ENCODE measurements at regions not wholly inside any gene's neighbourhood (a gene's known extent, or its start where the extent isn't known, plus 50 kb on each side); places are given as distances from the start of the nearest gene placed in this dataset.

DNA sequence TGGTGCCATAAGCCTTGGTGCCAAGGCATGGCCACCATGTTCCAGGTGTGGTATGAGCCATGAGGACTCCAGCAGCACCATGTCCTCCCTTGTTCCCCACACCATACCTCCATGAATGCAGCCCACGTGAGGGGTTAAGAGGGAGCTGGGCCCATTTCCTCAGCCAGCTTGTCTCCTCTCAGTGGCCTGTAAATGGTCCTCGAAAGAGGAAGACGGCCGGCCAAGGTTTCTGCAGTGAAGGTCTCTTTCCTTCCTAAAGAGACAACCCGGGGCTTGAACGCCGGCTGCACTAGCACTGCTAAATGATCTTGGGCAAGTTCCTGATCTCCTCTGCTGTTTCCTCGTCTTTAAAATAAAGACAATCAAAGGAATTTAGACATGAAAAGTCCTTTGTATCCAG, 154.0 kb downstream of the BMP7 start:
- TF ChIP-seq POLR2AphosphoS5 (IDR thresholded peaks at IDR 0.05; ENCODE audit: low read depth, low read length) (no peak), EZH2phosphoT487 (IDR thresholded peaks at IDR 0.05; ENCODE audit: borderline replicate concordance) (no peak), ZBTB33 (IDR thresholded peaks at IDR 0.05; ENCODE audit: extremely low read depth, insufficient replicate concordance, low read length) (no peak), ZNF274 (IDR thresholded peaks at IDR 0.05; ENCODE audit: low read depth, low read length) (no peak), POLR2A (IDR thresholded peaks at IDR 0.05; ENCODE audit: borderline replicate concordance, extremely low read depth, insufficient read depth, insufficient read length) (no peak), EZH2 (IDR thresholded peaks at IDR 0.05) (no peak), JUND (IDR thresholded peaks at IDR 0.05) (no peak), SIN3A (IDR thresholded peaks at IDR 0.05; ENCODE audit: low read depth) (no peak), SRF (IDR thresholded peaks at IDR 0.05; ENCODE audit: low read depth) (no peak), ELF1 (IDR thresholded peaks at IDR 0.05; ENCODE audit: borderline replicate concordance, low read depth) (no peak)
- TF ChIP-seq, protein P1, sequence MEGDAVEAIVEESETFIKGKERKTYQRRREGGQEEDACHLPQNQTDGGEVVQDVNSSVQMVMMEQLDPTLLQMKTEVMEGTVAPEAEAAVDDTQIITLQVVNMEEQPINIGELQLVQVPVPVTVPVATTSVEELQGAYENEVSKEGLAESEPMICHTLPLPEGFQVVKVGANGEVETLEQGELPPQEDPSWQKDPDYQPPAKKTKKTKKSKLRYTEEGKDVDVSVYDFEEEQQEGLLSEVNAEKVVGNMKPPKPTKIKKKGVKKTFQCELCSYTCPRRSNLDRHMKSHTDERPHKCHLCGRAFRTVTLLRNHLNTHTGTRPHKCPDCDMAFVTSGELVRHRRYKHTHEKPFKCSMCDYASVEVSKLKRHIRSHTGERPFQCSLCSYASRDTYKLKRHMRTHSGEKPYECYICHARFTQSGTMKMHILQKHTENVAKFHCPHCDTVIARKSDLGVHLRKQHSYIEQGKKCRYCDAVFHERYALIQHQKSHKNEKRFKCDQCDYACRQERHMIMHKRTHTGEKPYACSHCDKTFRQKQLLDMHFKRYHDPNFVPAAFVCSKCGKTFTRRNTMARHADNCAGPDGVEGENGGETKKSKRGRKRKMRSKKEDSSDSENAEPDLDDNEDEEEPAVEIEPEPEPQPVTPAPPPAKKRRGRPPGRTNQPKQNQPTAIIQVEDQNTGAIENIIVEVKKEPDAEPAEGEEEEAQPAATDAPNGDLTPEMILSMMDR (IDR thresholded peaks at IDR 0.05 in 2 of 3, conservative IDR thresholded peaks at IDR 0.05 in 1 of 3; ENCODE audit: borderline replicate concordance in 1 of 3, insufficient read depth in 1 of 3, low read depth in 2 of 3, low read length in 2 of 3): no peak
